GM12878 (cell line): ENCODE measurements at regions not wholly inside any gene's neighbourhood (a gene's known extent, or its start where the extent isn't known, plus 50 kb on each side); places are given as distances from the start of the nearest gene placed in this dataset.
A peak's percentile ranks its signal among the peaks of the same experiment; 100 is the strongest.

Experiments used
- ATAC-seq: fragments of 200-7000 bp; cut with Tn5 transposase; 3 replicates; pipeline ENCODE4 v1.9.1; 2020; ENCODE audit warnings: mild to moderate bottlenecking, moderate library complexity
- BruUV-seq: library from RNA; stranded (reverse); fragments of 400-500 nt; replicated peaks from 2 replicates; lab custom pipeline; 2021; lab: Mats Ljungman, UMichigan
- CTCF ChIA-PET: fragments of 300-600 bp; sonication (Branson Sonifier 250); formaldehyde crosslinking; extraction: SDS; loops from one replicate; lab custom pipeline; 2021; ENCODE audit warnings: inconsistent platforms; lab: Yijun Ruan, JAX
- POLR2A ChIA-PET: fragments of 350-600 bp; formaldehyde crosslinking; extraction: SDS; loops from one replicate; lab custom pipeline; 2021; ENCODE audit warnings: inconsistent platforms; lab: Charles Lee
- RAD21 ChIA-PET: fragments of 300-600 bp; sonication (Branson Sonifier 250); formaldehyde crosslinking; loops from one replicate; lab custom pipeline; 2023; ENCODE audit warnings: antibody characterized with exemption; ENCODE audit not compliant: unreplicated experiment; lab: Charles Lee
- SMC1A ChIA-PET: fragments of 300-600 bp; sonication (Branson Sonifier 250); formaldehyde crosslinking; loops from one replicate; lab custom pipeline; 2023; ENCODE audit not compliant: unreplicated experiment, uncharacterized antibody; lab: Charles Lee
- DNase-seq: peaks from one replicate; pipeline ENCODE4 v3.0.0-alpha.2; 2011; ENCODE audit warnings: low read depth, low spot score
- FAIRE-seq: peaks from 3 replicates; lab custom pipeline; 2011; peaks lifted over from hg19 to GRCh38; lab: Jason Lieb, UNC
- H2AFZ ChIP-seq: 2 replicates; pipeline ENCODE4 v1.6.0; 2011; ENCODE audit warnings: low read depth, low read length, control low read depth; ENCODE audit not compliant: control insufficient read depth
- H3K27ac ChIP-seq: 2 replicates; pipeline ENCODE4 v1.5.1; 2011; ENCODE audit warnings: control low read depth; ENCODE audit not compliant: control insufficient read depth, insufficient read depth
- H3K27me3 ChIP-seq, 2 experiments: replicated peaks in 1 of 2; 2 replicates each; pipeline versions ENCODE4 v1.6.0 to v1.6.1; 2011; ENCODE audit warnings: low read length in 1 of 2; ENCODE audit not compliant: control insufficient read depth in 2 of 2, insufficient read depth in 2 of 2
- H3K36me3 ChIP-seq, 2 experiments: 2 replicates each; pipeline ENCODE4 v1.5.1; 2011; ENCODE audit warnings: low read length in 1 of 2; ENCODE audit not compliant: control insufficient read depth in 2 of 2, insufficient read depth in 2 of 2
- H3K4me1 ChIP-seq: 2 replicates; pipeline ENCODE4 v1.6.1; 2011; ENCODE audit warnings: mild to moderate bottlenecking, low read length, moderate library complexity, mixed read lengths; ENCODE audit not compliant: control insufficient read depth, insufficient read depth
- H3K4me2 ChIP-seq: 2 replicates; pipeline ENCODE4 v1.6.0; 2011; ENCODE audit warnings: control low read depth; ENCODE audit not compliant: control insufficient read depth, insufficient read depth
- H3K4me3 ChIP-seq: fragments of 200-600 bp; sonication (generic); 2 replicates; pipeline ENCODE4 v1.5.1; 2016
- H3K79me2 ChIP-seq: 2 replicates; pipeline ENCODE4 v1.6.0; 2011; ENCODE audit warnings: low read length; ENCODE audit not compliant: control insufficient read depth, insufficient read depth
- H3K9ac ChIP-seq: 2 replicates; pipeline ENCODE4 v1.8.0; 2011; ENCODE audit warnings: low read length, control low read depth, mixed read lengths; ENCODE audit not compliant: control insufficient read depth, insufficient read depth
- H3K9me3 ChIP-seq: replicated peaks from 3 replicates; pipeline ENCODE4 v1.5.1; 2011; ENCODE audit warnings: mild to moderate bottlenecking, low read length; ENCODE audit not compliant: control insufficient read depth, insufficient read depth
- H4K20me1 ChIP-seq: 2 replicates; pipeline ENCODE4 v1.6.0; 2011; ENCODE audit not compliant: control insufficient read depth, insufficient read depth
- CTCF ChIP-seq, 3 experiments: IDR thresholded peaks in 2 of 3; conservative IDR thresholded peaks in 1 of 3; 2 replicates each; pipeline ENCODE4 v1.5.1; 2011; ENCODE audit warnings: low read depth in 3 of 3, low read length in 3 of 3, mild to moderate bottlenecking in 3 of 3, control low read depth in 2 of 3, moderate library complexity in 2 of 3, inconsistent platforms in 1 of 3, mixed read lengths in 1 of 3; ENCODE audit not compliant: control insufficient read depth in 2 of 3, insufficient read depth in 1 of 3; ENCODE audit errors: extremely low read depth in 1 of 3
- RAD21 ChIP-seq: IDR thresholded peaks from 2 replicates; pipeline ENCODE4 v1.6.1; 2011; ENCODE audit warnings: mild to moderate bottlenecking, low read depth, low read length, moderate library complexity; ENCODE audit not compliant: insufficient read depth
- WGBS: methylation state at CpG from one replicate; pipeline ENCODE4 v1.1.6; 2016; ENCODE audit warnings: low lambda C conversion rate; ENCODE audit not compliant: insufficient replicate concordance, insufficient coverage; ENCODE audit errors: missing lambda C conversion rate; 5-methylcytosine and 5-hydroxymethylcytosine counted together
- in situ Hi-C: fragments of 300-500 bp; cut with MboI; formaldehyde crosslinking; loops from 9 replicates; pipeline ENCODE4 v1.14.3; 2018; ENCODE audit warnings: mixed read lengths
- intact Hi-C: fragments of 100-400 bp; cut with micrococcal nuclease; formaldehyde crosslinking; loops from one replicate; pipeline ENCODE4 v1.14.2; 2022; ENCODE audit not compliant: unreplicated experiment

- no peaks in the 10 kb centered on the region; the same call in 2 of the 3 replicates for H3K9me3 ChIP-seq
- DNase-seq (no peak), FAIRE-seq (no peak), ATAC-seq (no peak)
- no peaks in the 10 kb centered on the region for H3K36me3 ChIP-seq
- intact Hi-C loops, result no loop called here
- RAD21 ChIA-PET, result no interaction called here
- H3K4me2 ChIP-seq, result no peak overlapping the region
- H3K9ac ChIP-seq, result no peak overlapping the region
- H3K4me3 ChIP-seq, result no peak overlapping the region
- no peak overlapping the region for H2AFZ ChIP-seq
- WGBS, result 67% methylated on average over 9 of the region's 9 CpGs
- H3K4me1 ChIP-seq, result no peaks in the 10 kb centered on the region
- H3K27me3 ChIP-seq, result no peaks in the 10 kb centered on the region; a peak in 1 of 4 replicates
- CTCF ChIA-PET, result interaction anchor here (1.3 kb wide), 1 partner anchor 10 kb away, joined by 3 read pairs; no protein-coding TSS in a partner anchor
- H4K20me1 ChIP-seq, result no peaks in the 10 kb centered on the region
- no TSS peak for BruUV-seq
- H3K27ac ChIP-seq, result no peak overlapping the region
- SMC1A ChIA-PET, result interaction anchor here (1.6 kb wide), 1 partner anchor 9 kb away, joined by 5 read pairs; no protein-coding TSS in a partner anchor
- no peaks in the 10 kb centered on the region for H3K79me2 ChIP-seq
- in situ Hi-C loops, result no loop called here
- POLR2A ChIA-PET, result no interaction called here
- no peak for TF ChIP-seq CTCF (IDR thresholded peaks at IDR 0.05 in 2 of 3, conservative IDR thresholded peaks at IDR 0.05 in 1 of 3; ENCODE audit: control insufficient read depth in 2 of 3, extremely low read depth in 1 of 3, insufficient read depth in 1 of 3, low read depth in 3 of 3, low read length in 3 of 3)
- 0 out of 2 replicates have a peak, but pooled peaks have one; percentile 7 for TF ChIP-seq RAD21
Measured at GRCh38 chr13:21242236-21242635, 65.8 kb downstream of the MRPL57 start.
